HCT116 (cell line): ENCODE measurements at regions not wholly inside any gene's neighbourhood (a gene's known extent, or its start where the extent isn't known, plus 50 kb on each side); places are given as distances from the start of the nearest gene placed in this dataset.

Experiments used
- ATAC-seq: fragments of 200-7000 bp; cut with Tn5 transposase; 2 replicates; pipeline ENCODE4 v1.9.1; 2020; ENCODE audit warnings: mild to moderate bottlenecking, moderate library complexity
- BruUV-seq: library from RNA; stranded (reverse); fragments of 400-500 nt; replicated peaks from 2 replicates; lab custom pipeline; 2021; lab: Mats Ljungman, UMichigan
- CTCF ChIA-PET: fragments of 300-600 bp; sonication (Branson Sonifier 250); formaldehyde crosslinking; loops from one replicate; lab custom pipeline; 2021; ENCODE audit warnings: antibody characterized with exemption; lab: Charles Lee
- POLR2A ChIA-PET: fragments of 300-600, 350-600 bp; sonication (Branson Sonifier 250); formaldehyde crosslinking; loops from one replicate; lab custom pipeline; 2021; ENCODE audit warnings: antibody characterized with exemption; lab: Charles Lee
- RAD21 ChIA-PET, 2 experiments: fragments of 300-600 bp; sonication (Branson Sonifier 250); formaldehyde crosslinking; loops; one replicate each; lab custom pipeline; 2023; ENCODE audit warnings: low total read pairs in 2 of 2; ENCODE audit not compliant: uncharacterized antibody in 2 of 2, unreplicated experiment in 2 of 2, low non-redundant PET in 1 of 2; lab: Charles Lee
- DNase-seq: peaks from one replicate; pipeline ENCODE4 v3.0.0-alpha.2; 2010; ENCODE audit warnings: low read depth, low spot score
- H2AFZ ChIP-seq: fragments of 200-600 bp; shearing (Covaris generic), sonication (generic); 2 replicates; pipeline ENCODE4 v1.6.1; 2017; ENCODE audit warnings: low read depth, mixed run types, mixed read lengths, antibody characterized with exemption, low read length; ENCODE audit not compliant: poor library complexity, severe bottlenecking
- H3K27ac ChIP-seq: 2 replicates; pipeline ENCODE4 v1.5.1; 2012; ENCODE audit warnings: low read depth, low read length
- H3K27me3 ChIP-seq: fragments of 200-600 bp; sonication (generic); 2 replicates; pipeline ENCODE4 v1.6.1; 2016; ENCODE audit warnings: mixed run types, low read length, mixed read lengths; ENCODE audit not compliant: insufficient read depth
- H3K36me3 ChIP-seq, 2 experiments: fragments of 200-500 bp in 1 of 2; fragments of 200-600 bp in 1 of 2; sonication (Bioruptor generic) in 1 of 2; sonication (generic) in 1 of 2; 2 replicates each; pipeline versions ENCODE4 v1.5.1 to v1.6.1; 2014 to 2016; ENCODE audit warnings: low read length in 2 of 2, inconsistent platforms in 1 of 2, mixed read lengths in 1 of 2, mixed run types in 1 of 2; ENCODE audit not compliant: insufficient read depth in 2 of 2, control insufficient read depth in 1 of 2
- H3K4me1 ChIP-seq, 2 experiments: fragments of 200-600 bp in 1 of 2; sonication (generic) in 1 of 2; 2 replicates each; pipeline versions ENCODE4 v1.5.1 to v1.6.1; 2012 to 2017; ENCODE audit warnings: low read length in 2 of 2, inconsistent platforms in 1 of 2, mild to moderate bottlenecking in 1 of 2, mixed read lengths in 1 of 2, mixed run types in 1 of 2, moderate library complexity in 1 of 2; ENCODE audit not compliant: insufficient read depth in 2 of 2, control insufficient read depth in 1 of 2
- H3K4me2 ChIP-seq: fragments of 200-600 bp; sonication (generic); 2 replicates; pipeline ENCODE4 v1.6.1; 2017; ENCODE audit warnings: mixed run types, low read length, mixed read lengths
- H3K4me3 ChIP-seq, 2 experiments: fragments of 200-600 bp in 1 of 2; sonication (generic) in 1 of 2; replicated peaks in 1 of 2; 2 replicates each; pipeline ENCODE4 v1.5.1; 2011 to 2016; ENCODE audit warnings: low read length in 2 of 2, control low read depth in 1 of 2, low read depth in 1 of 2, mild to moderate bottlenecking in 1 of 2, mixed read lengths in 1 of 2, mixed run types in 1 of 2
- H3K79me2 ChIP-seq: fragments of 200-600 bp; sonication (generic); 2 replicates; pipeline ENCODE4 v1.6.1; 2017; ENCODE audit warnings: mild to moderate bottlenecking, mixed run types, low read length, moderate library complexity, mixed read lengths; ENCODE audit not compliant: insufficient read depth
- H3K9ac ChIP-seq: fragments of 200-600 bp; sonication (generic); 2 replicates; pipeline ENCODE4 v1.6.1; 2016; ENCODE audit warnings: low read length, mixed read lengths
- H3K9me2 ChIP-seq: fragments of 200-600 bp; sonication (generic), shearing (Covaris generic); 2 replicates; pipeline ENCODE4 v1.6.1; 2017; ENCODE audit warnings: mixed run types, mild to moderate bottlenecking, moderate library complexity; ENCODE audit not compliant: insufficient read depth
- H3K9me3 ChIP-seq, 2 experiments: fragments of 200-500 bp in 1 of 2; fragments of 200-600 bp in 1 of 2; sonication (Bioruptor generic) in 1 of 2; sonication (generic) in 1 of 2; 2 replicates each; pipeline ENCODE4 v1.6.1; 2014 to 2017; ENCODE audit warnings: low read length in 2 of 2, mixed read lengths in 2 of 2, inconsistent platforms in 1 of 2, low read depth in 1 of 2, mild to moderate bottlenecking in 1 of 2, mixed run types in 1 of 2, moderate library complexity in 1 of 2; ENCODE audit not compliant: control insufficient read depth in 1 of 2, insufficient read depth in 1 of 2
- H4K20me1 ChIP-seq: fragments of 200-600 bp; sonication (generic), shearing (Covaris generic); 2 replicates; pipeline ENCODE4 v1.6.1; 2017; ENCODE audit warnings: mixed run types, mild to moderate bottlenecking, moderate library complexity; ENCODE audit not compliant: insufficient read depth
- ATF3 ChIP-seq: IDR thresholded peaks from 2 replicates; pipeline ENCODE4 v1.6.1; 2012
- CEBPB ChIP-seq: IDR thresholded peaks from 2 replicates; pipeline ENCODE4 v1.6.1; 2012; ENCODE audit warnings: low read depth
- CTCF ChIP-seq, 3 experiments: fragments of 200-600 bp in 1 of 3; sonication (generic) in 1 of 3; IDR thresholded peaks in 2 of 3; conservative IDR thresholded peaks in 1 of 3; 2 replicates each; pipeline ENCODE4 v1.5.1; 2012 to 2017; ENCODE audit warnings: low read depth in 2 of 3, low read length in 2 of 3, antibody characterized with exemption in 1 of 3, borderline replicate concordance in 1 of 3, control low read depth in 1 of 3, mild to moderate bottlenecking in 1 of 3, mixed read lengths in 1 of 3, mixed run types in 1 of 3, moderate library complexity in 1 of 3; ENCODE audit not compliant: insufficient read depth in 1 of 3
- ELF1 ChIP-seq: IDR thresholded peaks from 2 replicates; pipeline ENCODE4 v1.6.1; 2012; ENCODE audit warnings: low read depth, borderline replicate concordance
- EZH2 ChIP-seq: fragments of 200-600 bp; sonication (generic); IDR thresholded peaks from 2 replicates; pipeline ENCODE4 v1.6.1; 2017; ENCODE audit warnings: antibody characterized with exemption, mixed run types
- EZH2phosphoT487 ChIP-seq: fragments of 200-600 bp; IDR thresholded peaks from 2 replicates; pipeline ENCODE4 v1.6.1; 2018; ENCODE audit warnings: antibody characterized with exemption, borderline replicate concordance
- MAX ChIP-seq: IDR thresholded peaks from 2 replicates; pipeline ENCODE4 v1.6.1; 2012
- POLR2A ChIP-seq: IDR thresholded peaks from 2 replicates; pipeline ENCODE4 v1.7.0; 2011; ENCODE audit warnings: borderline replicate concordance; ENCODE audit not compliant: insufficient read depth, insufficient read length; ENCODE audit errors: extremely low read depth
- RAD21 ChIP-seq: IDR thresholded peaks from 2 replicates; pipeline ENCODE4 v1.6.1; 2012; ENCODE audit warnings: low read depth, mild to moderate bottlenecking
- REST ChIP-seq: IDR thresholded peaks from 2 replicates; pipeline ENCODE4 v1.6.1; 2012; ENCODE audit warnings: low read depth
- SIN3A ChIP-seq: IDR thresholded peaks from 2 replicates; pipeline ENCODE4 v1.6.1; 2012; ENCODE audit warnings: low read depth
- SP1 ChIP-seq: IDR thresholded peaks from 2 replicates; pipeline ENCODE4 v1.6.1; 2012; ENCODE audit warnings: low read depth
- SRF ChIP-seq: IDR thresholded peaks from 2 replicates; pipeline ENCODE4 v1.6.1; 2012; ENCODE audit warnings: low read depth
- TCF7L2 ChIP-seq: IDR thresholded peaks from 2 replicates; pipeline ENCODE4 v1.7.0; 2011; ENCODE audit warnings: borderline replicate concordance, inconsistent platforms; ENCODE audit not compliant: insufficient read depth, insufficient read length; ENCODE audit errors: extremely low read depth
- ZBTB33 ChIP-seq: IDR thresholded peaks from 2 replicates; pipeline ENCODE4 v1.6.1; 2011; ENCODE audit warnings: mild to moderate bottlenecking, low read length, moderate library complexity; ENCODE audit not compliant: insufficient replicate concordance; ENCODE audit errors: extremely low read depth
- ZNF274 ChIP-seq: fragments of 200-500 bp; sonication (Bioruptor generic); IDR thresholded peaks from 2 replicates; pipeline ENCODE4 v1.6.1; 2014; ENCODE audit warnings: mild to moderate bottlenecking, low read depth, low read length, inconsistent platforms
- intact Hi-C: fragments of 100-400 bp; cut with micrococcal nuclease; formaldehyde crosslinking; loops from 2 replicates; pipeline ENCODE4 v1.10.0; 2022

GRCh38 chr13:71278512-71278911 lies 588.5 kb downstream of the DACH1 start:
- CTCF ChIA-PET = no interaction called here
- BruUV-seq = no TSS peak
- no peak overlapping the region for H3K27ac ChIP-seq
- no peak overlapping the region for H2AFZ ChIP-seq
- no peak overlapping the region for H3K9ac ChIP-seq
- ATAC-seq = no peak
- no peaks in the 10 kb centered on the region for H3K9me3 ChIP-seq
- no peaks in the 10 kb centered on the region for H3K4me1 ChIP-seq
- H3K27me3 ChIP-seq = no peaks in the 10 kb centered on the region
- no peaks in the 10 kb centered on the region for H3K9me2 ChIP-seq
- no peak overlapping the region for H3K4me3 ChIP-seq
- H3K36me3 ChIP-seq = no peaks in the 10 kb centered on the region
- intact Hi-C loops = no loop called here
- H3K79me2 ChIP-seq = no peaks in the 10 kb centered on the region
- POLR2A ChIA-PET = no interaction called here
- no peak for TF ChIP-seq CTCF (IDR thresholded peaks at IDR 0.05 in 2 of 3, conservative IDR thresholded peaks at IDR 0.05 in 1 of 3; ENCODE audit: borderline replicate concordance in 1 of 3, insufficient read depth in 1 of 3, low read depth in 2 of 3, low read length in 2 of 3)
- TF ChIP-seq SP1 = no peak
- no peak for TF ChIP-seq ELF1
- TF ChIP-seq ZBTB33 = no peak
- no peak for TF ChIP-seq POLR2A
- no peak for TF ChIP-seq EZH2
- TF ChIP-seq CEBPB = no peak
- no peak for TF ChIP-seq RAD21
- TF ChIP-seq SIN3A = no peak
- no peak for TF ChIP-seq MAX
- TF ChIP-seq EZH2phosphoT487 = no peak
- TF ChIP-seq REST = no peak
- no peak for TF ChIP-seq SRF
- TF ChIP-seq ATF3 = no peak
- no peak for TF ChIP-seq TCF7L2
- no peak for TF ChIP-seq ZNF274
- H3K4me2 ChIP-seq = no peak overlapping the region
- RAD21 ChIA-PET = no interaction called here
- H4K20me1 ChIP-seq = no peaks in the 10 kb centered on the region
- DNase-seq = no peak
